ENCODE measurements at regions not wholly inside any gene's neighbourhood (a gene's known extent, or its start where the extent isn't known, plus 50 kb on each side); places are given as distances from the start of the nearest gene placed in this dataset.

DNA sequence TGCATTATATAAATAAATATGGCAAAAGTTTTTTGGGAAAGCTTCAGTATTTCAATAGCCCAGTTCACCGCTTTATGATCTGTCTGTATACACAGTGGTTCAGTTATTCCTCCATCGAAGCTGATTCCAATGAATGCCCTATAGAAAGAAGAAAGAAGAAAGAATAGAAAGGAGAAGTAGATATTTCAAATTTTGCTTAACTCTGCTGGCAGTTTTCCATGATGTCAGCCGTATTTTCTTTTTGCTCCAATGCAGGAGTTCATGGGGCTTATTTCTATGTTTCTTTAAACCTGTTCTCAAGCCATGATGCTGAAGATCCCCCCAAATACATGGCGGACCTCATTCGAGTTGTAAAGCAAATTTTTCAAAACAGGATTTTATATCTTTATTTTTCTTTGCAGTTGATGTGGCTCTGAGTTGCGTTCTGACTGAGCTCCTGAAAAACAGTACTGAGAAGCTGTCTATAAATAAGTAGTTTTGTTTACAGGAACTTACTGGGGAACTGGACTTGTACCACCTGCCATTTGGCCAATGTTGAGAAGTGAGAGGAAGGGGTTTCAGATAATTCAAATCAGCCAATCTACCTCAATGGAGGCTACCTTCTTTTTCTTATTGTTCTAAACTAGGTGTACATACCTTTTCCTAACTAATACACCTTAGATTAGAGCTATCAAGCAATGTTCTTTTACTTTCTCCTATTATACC is 418.5 kb upstream of the MEF2C start:
- no peak overlapping the region for H3K18ac ChIP-seq (ENCODE audit: low read depth, low read length)
- no peak overlapping the region for H3K4ac ChIP-seq (ENCODE audit: low read depth, low read length)
- WGBS, 2 experiments (ENCODE audit: extremely low coverage in 2 of 2, insufficient read length in 1 of 2) = 80% methylated on average over 1 of the region's 6 CpGs; no CpG with 5 or more reads in 1 of the 2 experiments
- H3K14ac ChIP-seq (replicated peaks; ENCODE audit: low read depth, low read length) = no peak overlapping the region
- no peak for ATAC-seq (ENCODE audit: low read depth)
- no peak overlapping the region for H3K27ac ChIP-seq (ENCODE audit: insufficient read depth, low read length)
- no peak overlapping the region for H3K4me3 ChIP-seq (ENCODE audit: insufficient read depth, low read depth, low read length)
- TF ChIP-seq RFX5 (IDR thresholded peaks at IDR 0.05; ENCODE audit: low read depth, low read length) = no peak
- TF ChIP-seq MXI1 (IDR thresholded peaks at IDR 0.05; ENCODE audit: borderline replicate concordance, low read depth, low read length) = no peak
- no peak overlapping the region for H4K5ac ChIP-seq (ENCODE audit: low read depth, low read length)
- H2AK5ac ChIP-seq (ENCODE audit: low read depth, low read length) = no peak overlapping the region
- no peak overlapping the region for H3K4me2 ChIP-seq (ENCODE audit: low read depth, low read length)
- intact Hi-C loops (cut with micrococcal nuclease) = no loop called here
- no peak overlapping the region for H3K23ac ChIP-seq (ENCODE audit: low read depth, low read length)
- no peak overlapping the region for H2BK20ac ChIP-seq (ENCODE audit: low read depth, low read length)
- no peak overlapping the region for H2BK15ac ChIP-seq (ENCODE audit: low read depth, low read length)
- BruUV-seq (replicated peaks) = no TSS peak
- no peaks in the 10 kb centered on the region for H3K27me3 ChIP-seq (ENCODE audit: control insufficient read depth, insufficient read depth, low read length)
- no peak overlapping the region for H3K56ac ChIP-seq (ENCODE audit: extremely low read depth, insufficient read depth, low read length)
- no peaks in the 10 kb centered on the region for H3K4me1 ChIP-seq (ENCODE audit: control insufficient read depth, insufficient read depth, low read length)
- no peak for DNase-seq
- no peaks in the 10 kb centered on the region for H4K20me1 ChIP-seq (ENCODE audit: insufficient read depth, low read length)
- H3K9me1 ChIP-seq (ENCODE audit: insufficient read depth, low read length) = no peaks in the 10 kb centered on the region
- in situ Hi-C loops (cut with MboI; ENCODE audit: low sequenced_read_pairs) = no loop called here
- H4K8ac ChIP-seq (ENCODE audit: low read depth in 2 of 2, low read length in 2 of 2) = no peak overlapping the region
- no peak overlapping the region for H2BK120ac ChIP-seq (ENCODE audit: low read depth, low read length)
- ChIA-PET CTCF (no interaction called here), POLR2A (ENCODE audit: unreplicated experiment) (no interaction called here)
- no peaks in the 10 kb centered on the region for H3K36me3 ChIP-seq (ENCODE audit: control insufficient read depth, insufficient read depth, low read length)
- H4K91ac ChIP-seq (ENCODE audit: insufficient read depth, low read depth, low read length) = no peak overlapping the region
- H2AFZ ChIP-seq (replicated peaks; ENCODE audit: low read length, poor library complexity) = no peak overlapping the region
- H3K9me3 ChIP-seq (ENCODE audit: control insufficient read depth, insufficient read depth, low read length) = no peaks in the 10 kb centered on the region
- no peaks in the 10 kb centered on the region for H3K79me1 ChIP-seq (ENCODE audit: low read depth in 1 of 2, low read length in 2 of 2)
- H3K9ac ChIP-seq (ENCODE audit: low read depth, low read length) = no peak overlapping the region
- no peak overlapping the region for H2AK9ac ChIP-seq (replicated peaks; ENCODE audit: low read depth, low read length, poor library complexity)
- H2BK5ac ChIP-seq (ENCODE audit: low read depth, low read length, poor library complexity, severe bottlenecking) = no peak overlapping the region
- dilution Hi-C loops (cut with HindIII; ENCODE audit: low sequenced_read_pairs, unreplicated experiment) = no loop called here
